ENCODE measurements at regions not wholly inside any gene's neighbourhood (a gene's known extent, or its start where the extent isn't known, plus 50 kb on each side); places are given as distances from the start of the nearest gene placed in this dataset.
"Not testable (repeated sequence)": the region's sequence is repeated elsewhere in the genome, so short reads cannot be mapped to it uniquely, and the experiment has no call there.

- Histone ChIP-seq H3K36me3 (ENCODE audit: low read length) (no peaks in the 10 kb centered on the region), H3K4me2 (ENCODE audit: low read depth, low read length, poor library complexity, severe bottlenecking) (no peak overlapping the region)
- TF ChIP-seq CTCF (IDR thresholded peaks at IDR 0.05; ENCODE audit: insufficient read depth, low read length, poor library complexity, severe bottlenecking) = no peak
- no peak for TF ChIP-seq EZH2phosphoT487 (conservative IDR thresholded peaks at IDR 0.05; ENCODE audit: low read length)
These were observed 200.8 kb upstream of the GIMD1 start for GRCh38 chr4:106569146-106570031.

GRCh38 chr4:106565727-106566126 lies 197.1 kb upstream of the GIMD1 start:
- Histone ChIP-seq H2AFZ (ENCODE audit: low read depth, low read length, severe bottlenecking) (no peak overlapping the region), H3K4me2 (ENCODE audit: low read depth, low read length, poor library complexity, severe bottlenecking) (no peak overlapping the region), H3K9me3 (ENCODE audit: insufficient read depth, low read length) (no peaks in the 10 kb centered on the region), H3K9ac (ENCODE audit: low read length) (no peak overlapping the region), H3K9me2 (replicated peaks; ENCODE audit: insufficient read depth, low read length) (no peaks in the 10 kb centered on the region), H3F3A (ENCODE audit: insufficient read depth) (no peaks in the 10 kb centered on the region), H3K79me2 (ENCODE audit: insufficient read depth, low read length) (no peaks in the 10 kb centered on the region), H3K4me3 (ENCODE audit: insufficient read depth, low read length, poor library complexity, severe bottlenecking) (no peak overlapping the region), H3K27ac (ENCODE audit: low read depth, low read length) (no peak overlapping the region), H3K27me3 (ENCODE audit: low read length) (no peaks in the 10 kb centered on the region), H3K36me3 (ENCODE audit: low read length) (no peaks in the 10 kb centered on the region), H4K20me1 (ENCODE audit: low read depth, low read length) (no peaks in the 10 kb centered on the region)
- TF ChIP-seq EZH2phosphoT487 (conservative IDR thresholded peaks at IDR 0.05; ENCODE audit: low read length) (no peak), CTCF (IDR thresholded peaks at IDR 0.05; ENCODE audit: insufficient read depth, low read length, poor library complexity, severe bottlenecking) (no peak)

More at GRCh38 chr4:106569146-106570031, 200.8 kb upstream of the GIMD1 start:
- H3K9me3 ChIP-seq (ENCODE audit: insufficient read depth, low read length) = no peaks in the 10 kb centered on the region
- H4K20me1 ChIP-seq (ENCODE audit: low read depth, low read length) = no peaks in the 10 kb centered on the region
- H3K27me3 ChIP-seq (ENCODE audit: low read length) = no peaks in the 10 kb centered on the region
- no peak overlapping the region for H3K27ac ChIP-seq (ENCODE audit: low read depth, low read length)
- H2AFZ ChIP-seq (ENCODE audit: low read depth, low read length, severe bottlenecking) = no peak overlapping the region
- H3K79me2 ChIP-seq (ENCODE audit: insufficient read depth, low read length) = no peaks in the 10 kb centered on the region
- no peaks in the 10 kb centered on the region for H3F3A ChIP-seq (ENCODE audit: insufficient read depth)
- no peak overlapping the region for H3K4me3 ChIP-seq (ENCODE audit: insufficient read depth, low read length, poor library complexity, severe bottlenecking)
- H3K9me2 ChIP-seq (replicated peaks; ENCODE audit: insufficient read depth, low read length) = no peaks in the 10 kb centered on the region
- H3K9ac ChIP-seq (ENCODE audit: low read length) = no peak overlapping the region

GRCh38 chr4:106563637-106564036 lies 195.1 kb upstream of the GIMD1 start:
- H3K9ac ChIP-seq (ENCODE audit: low read length); H2AFZ ChIP-seq (ENCODE audit: low read depth, low read length, severe bottlenecking); H3K4me2 ChIP-seq (ENCODE audit: low read depth, low read length, poor library complexity, severe bottlenecking); H4K20me1 ChIP-seq (ENCODE audit: low read depth, low read length); H3K79me2 ChIP-seq (ENCODE audit: insufficient read depth, low read length); H3K36me3 ChIP-seq (ENCODE audit: low read length); H3K4me3 ChIP-seq (ENCODE audit: insufficient read depth, low read length, poor library complexity, severe bottlenecking); H3K27ac ChIP-seq (ENCODE audit: low read depth, low read length); H3K27me3 ChIP-seq (ENCODE audit: low read length); H3K9me3 ChIP-seq (ENCODE audit: insufficient read depth, low read length); H3F3A ChIP-seq (ENCODE audit: insufficient read depth); H3K9me2 ChIP-seq (replicated peaks; ENCODE audit: insufficient read depth, low read length): not testable (repeated sequence)

- no peak overlapping the region for H3K4me3 ChIP-seq (ENCODE audit: insufficient read depth, low read length, poor library complexity, severe bottlenecking)
- H3K9me3 ChIP-seq (ENCODE audit: insufficient read depth, low read length) = no peaks in the 10 kb centered on the region
- no peaks in the 10 kb centered on the region for H3K9me2 ChIP-seq (replicated peaks; ENCODE audit: insufficient read depth, low read length)
- no peaks in the 10 kb centered on the region for H3K36me3 ChIP-seq (ENCODE audit: low read length)
- no peaks in the 10 kb centered on the region for H3F3A ChIP-seq (ENCODE audit: insufficient read depth)
- no peak overlapping the region for H3K9ac ChIP-seq (ENCODE audit: low read length)
- no peaks in the 10 kb centered on the region for H3K27me3 ChIP-seq (ENCODE audit: low read length)
- H4K20me1 ChIP-seq (ENCODE audit: low read depth, low read length) = no peaks in the 10 kb centered on the region
- no peak for TF ChIP-seq EZH2phosphoT487 (conservative IDR thresholded peaks at IDR 0.05; ENCODE audit: low read length)
- TF ChIP-seq CTCF (IDR thresholded peaks at IDR 0.05; ENCODE audit: insufficient read depth, low read length, poor library complexity, severe bottlenecking) = no peak
- no peak overlapping the region for H2AFZ ChIP-seq (ENCODE audit: low read depth, low read length, severe bottlenecking)
- H3K79me2 ChIP-seq (ENCODE audit: insufficient read depth, low read length) = no peaks in the 10 kb centered on the region
- H3K27ac ChIP-seq (ENCODE audit: low read depth, low read length) = no peak overlapping the region
- H3K4me2 ChIP-seq (ENCODE audit: low read depth, low read length, poor library complexity, severe bottlenecking) = no peak overlapping the region
These were observed 183.1 kb upstream of the GIMD1 start for GRCh38 chr4:106551724-106552123.

All from SU-DHL-6 (cell line).